GM19452 (cell line): ENCODE measurements at regions not wholly inside any gene's neighbourhood (a gene's known extent, or its start where the extent isn't known, plus 50 kb on each side); places are given as distances from the start of the nearest gene placed in this dataset.

Source experiments
- ATAC-seq: cut with Tn5 transposase; IDR thresholded peaks from one replicate; pipeline ENCODE4 v1.9.1; 2021; ENCODE audit not compliant: unreplicated experiment

GRCh38 chr10:44807451-44807850, 103.7 kb upstream of the TMEM72 start:
- ATAC-seq: no peak

GRCh38 chr10:44809647-44810046, 101.5 kb upstream of the TMEM72 start:
- ATAC-seq: no peak

GRCh38 chr10:44811072-44811471, 100.1 kb upstream of the TMEM72 start:
- ATAC-seq: no peak

- ATAC-seq: no peak
These were observed 97.9 kb upstream of the TMEM72 start for GRCh38 chr10:44813201-44813600.

GRCh38 chr10:44814929-44815328, 96.2 kb upstream of the TMEM72 start:
- no peak for ATAC-seq

GRCh38 chr10:44818041-44818649, 93.0 kb upstream of the TMEM72 start:
- ATAC-seq: no peak

- no peak for ATAC-seq
These were observed 92.4 kb upstream of the TMEM72 start for GRCh38 chr10:44818701-44819127.

GRCh38 chr10:44820094-44820493, 91.0 kb upstream of the TMEM72 start:
- no peak for ATAC-seq

GRCh38 chr10:44821290-44821689, 89.8 kb upstream of the TMEM72 start:
- no peak for ATAC-seq

GRCh38 chr10:44822349-44822748, 88.8 kb upstream of the TMEM72 start:
- no peak for ATAC-seq

- no peak for ATAC-seq
These were observed 88.2 kb upstream of the TMEM72 start for GRCh38 chr10:44822966-44823365.

- ATAC-seq: no peak
These were observed 86.5 kb upstream of the TMEM72 start for GRCh38 chr10:44824607-44825006.

- no peak for ATAC-seq
These were observed 83.6 kb upstream of the TMEM72 start for GRCh38 chr10:44827431-44828006.

GRCh38 chr10:44828508-44829142, 82.5 kb upstream of the TMEM72 start:
- no peak for ATAC-seq

GRCh38 chr10:44829426-44829825, 81.7 kb upstream of the TMEM72 start:
- no peak for ATAC-seq

GRCh38 chr10:44830022-44830421, 81.1 kb upstream of the TMEM72 start:
- ATAC-seq: no peak

- ATAC-seq: no peak
These were observed 79.6 kb upstream of the TMEM72 start for GRCh38 chr10:44831581-44831980.

- no peak for ATAC-seq
These were observed 78.3 kb upstream of the TMEM72 start for GRCh38 chr10:44832595-44833390.

GRCh38 chr10:44834131-44834530, 77.0 kb upstream of the TMEM72 start:
- ATAC-seq: no peak

- ATAC-seq: no peak
These were observed 75.8 kb upstream of the TMEM72 start for GRCh38 chr10:44835300-44835699.

- no peak for ATAC-seq
These were observed 67.7 kb upstream of the TMEM72 start for GRCh38 chr10:44843484-44843883.
